Smooth muscle cell (in vitro differentiated cells): ENCODE measurements at regions not wholly inside any gene's neighbourhood (a gene's known extent, or its start where the extent isn't known, plus 50 kb on each side); places are given as distances from the start of the nearest gene placed in this dataset.

ENCODE experiments used
- DNase-seq: peaks from one replicate; lab custom pipeline; 2025; ENCODE audit not compliant: unreplicated experiment; lab: John Stamatoyannopoulos, UW
- H2AFZ ChIP-seq: fragments of 200-600 bp; sonication (generic); 2 replicates; pipeline ENCODE4 v1.6.0; 2016; ENCODE audit warnings: antibody characterized with exemption, low read depth, mild to moderate bottlenecking
- H3F3A ChIP-seq: fragments of 200-600 bp; sonication (generic); 2 replicates; pipeline ENCODE4 v1.6.0; 2017; ENCODE audit warnings: antibody characterized with exemption, low read depth
- H3K27ac ChIP-seq: fragments of 200-600 bp; sonication (generic); 2 replicates; pipeline ENCODE4 v1.5.1; 2016; ENCODE audit warnings: low read depth, mild to moderate bottlenecking
- H3K27me3 ChIP-seq: fragments of 200-600 bp; sonication (generic); 2 replicates; pipeline ENCODE4 v1.6.1; 2016; ENCODE audit warnings: low read depth, mild to moderate bottlenecking
- H3K36me3 ChIP-seq: fragments of 200-600 bp; sonication (generic); 2 replicates; pipeline ENCODE4 v1.5.1; 2016; ENCODE audit warnings: low read depth
- H3K4me1 ChIP-seq: fragments of 200-600 bp; sonication (generic); 2 replicates; pipeline ENCODE4 v1.5.1; 2016; ENCODE audit warnings: low read depth
- H3K4me2 ChIP-seq: fragments of 200-600 bp; sonication (generic); 2 replicates; pipeline ENCODE4 v1.6.0; 2016; ENCODE audit warnings: mild to moderate bottlenecking
- H3K4me3 ChIP-seq: fragments of 200-600 bp; sonication (generic); 2 replicates; pipeline ENCODE4 v1.5.1; 2016; ENCODE audit warnings: mild to moderate bottlenecking
- H3K79me2 ChIP-seq: fragments of 200-600 bp; sonication (generic); 2 replicates; pipeline ENCODE4 v1.6.0; 2016; ENCODE audit warnings: low read depth, mild to moderate bottlenecking
- H3K9ac ChIP-seq: fragments of 200-600 bp; sonication (generic); 2 replicates; pipeline ENCODE4 v1.6.0; 2016; ENCODE audit warnings: low read depth
- H3K9me3 ChIP-seq: fragments of 200-600 bp; sonication (generic); replicated peaks from 2 replicates; pipeline ENCODE4 v1.5.1; 2016; ENCODE audit warnings: low read depth
- H4K20me1 ChIP-seq: fragments of 200-600 bp; sonication (generic); 2 replicates; pipeline ENCODE4 v1.6.0; 2016; ENCODE audit warnings: low read depth
- WGBS: methylation state at CpG from one replicate; pipeline ENCODE4 v1.1.7; 2016; ENCODE audit warnings: low lambda C conversion rate; 5-methylcytosine and 5-hydroxymethylcytosine counted together
- TF ChIP-seq, protein P1 (sequence below): fragments of 200-600 bp; sonication (generic); IDR thresholded peaks from 2 replicates; pipeline ENCODE4 v1.5.1; 2017; ENCODE audit warnings: borderline replicate concordance, mild to moderate bottlenecking, antibody characterized with exemption; ENCODE audit not compliant: insufficient read depth, poor library complexity, severe bottlenecking

DNA sequence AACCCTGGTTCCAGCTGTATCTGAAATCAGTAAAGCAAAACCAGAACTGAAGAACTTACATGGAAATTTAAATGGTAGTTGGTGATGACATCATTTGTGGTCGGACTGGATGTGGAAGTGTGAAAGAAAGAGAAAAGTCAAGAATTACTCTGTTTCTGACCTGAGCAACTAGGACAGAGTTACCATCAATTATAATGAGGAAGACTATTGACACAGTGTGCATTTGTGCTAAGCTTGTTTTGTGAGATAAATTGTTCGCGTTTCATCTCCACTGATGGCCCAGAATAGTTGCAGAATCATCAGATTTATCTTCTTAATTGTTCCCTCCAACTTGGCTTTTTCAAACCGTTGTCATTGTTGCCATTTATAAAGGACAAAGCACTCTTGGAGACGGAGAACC, 410.6 kb upstream of the DEPDC1 start:
- WGBS = 76% methylated on average over 5 of the region's 5 CpGs
- no peaks in the 10 kb centered on the region for H3F3A ChIP-seq
- peak overlapping the region; percentile 25 for H3K4me2 ChIP-seq
- H4K20me1 ChIP-seq = no peaks in the 10 kb centered on the region
- peak overlapping the region; percentile 61 for H3K27ac ChIP-seq
- no peaks in the 10 kb centered on the region for H3K4me1 ChIP-seq
- no peaks in the 10 kb centered on the region for H3K9me3 ChIP-seq
- TF ChIP-seq, protein P1, sequence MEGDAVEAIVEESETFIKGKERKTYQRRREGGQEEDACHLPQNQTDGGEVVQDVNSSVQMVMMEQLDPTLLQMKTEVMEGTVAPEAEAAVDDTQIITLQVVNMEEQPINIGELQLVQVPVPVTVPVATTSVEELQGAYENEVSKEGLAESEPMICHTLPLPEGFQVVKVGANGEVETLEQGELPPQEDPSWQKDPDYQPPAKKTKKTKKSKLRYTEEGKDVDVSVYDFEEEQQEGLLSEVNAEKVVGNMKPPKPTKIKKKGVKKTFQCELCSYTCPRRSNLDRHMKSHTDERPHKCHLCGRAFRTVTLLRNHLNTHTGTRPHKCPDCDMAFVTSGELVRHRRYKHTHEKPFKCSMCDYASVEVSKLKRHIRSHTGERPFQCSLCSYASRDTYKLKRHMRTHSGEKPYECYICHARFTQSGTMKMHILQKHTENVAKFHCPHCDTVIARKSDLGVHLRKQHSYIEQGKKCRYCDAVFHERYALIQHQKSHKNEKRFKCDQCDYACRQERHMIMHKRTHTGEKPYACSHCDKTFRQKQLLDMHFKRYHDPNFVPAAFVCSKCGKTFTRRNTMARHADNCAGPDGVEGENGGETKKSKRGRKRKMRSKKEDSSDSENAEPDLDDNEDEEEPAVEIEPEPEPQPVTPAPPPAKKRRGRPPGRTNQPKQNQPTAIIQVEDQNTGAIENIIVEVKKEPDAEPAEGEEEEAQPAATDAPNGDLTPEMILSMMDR = no peak
- H3K36me3 ChIP-seq = no peaks in the 10 kb centered on the region
- no peak overlapping the region for H2AFZ ChIP-seq
- H3K79me2 ChIP-seq = no peaks in the 10 kb centered on the region
- H3K9ac ChIP-seq = peak overlapping the region; percentile 50
- no peak overlapping the region for H3K4me3 ChIP-seq
- DNase-seq = no peak
- H3K27me3 ChIP-seq = no peaks in the 10 kb centered on the region

DNA sequence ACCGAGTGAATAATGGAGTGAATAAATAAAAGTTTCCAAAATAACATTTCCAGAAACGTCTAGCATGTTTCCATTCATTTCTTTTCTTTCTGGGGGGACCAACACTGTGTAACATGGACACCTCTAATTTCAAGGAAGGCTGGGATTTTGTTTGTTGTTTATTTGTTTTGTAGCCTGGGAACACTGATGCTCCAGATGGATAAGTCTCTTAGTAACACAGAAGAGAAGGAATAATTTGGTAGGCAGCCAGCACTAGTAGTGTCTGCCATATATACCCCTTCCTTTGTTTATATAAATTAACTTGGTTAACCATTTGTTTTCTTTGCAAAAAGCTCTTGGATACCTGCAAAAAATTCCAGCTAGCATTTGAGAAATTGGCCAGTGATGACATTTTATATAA, 411.4 kb upstream of the DEPDC1 start:
- Histone ChIP-seq H4K20me1 (no peaks in the 10 kb centered on the region), H3K4me2 (no peak overlapping the region), H3K4me1 (no peaks in the 10 kb centered on the region), H3K4me3 (no peak overlapping the region), H2AFZ (no peak overlapping the region), H3K27me3 (no peaks in the 10 kb centered on the region), H3F3A (no peaks in the 10 kb centered on the region), H3K79me2 (no peaks in the 10 kb centered on the region), H3K9me3 (no peaks in the 10 kb centered on the region), H3K27ac (no peak overlapping the region), H3K36me3 (no peaks in the 10 kb centered on the region), H3K9ac (no peak overlapping the region)
- DNase-seq = no peak
- TF ChIP-seq, protein P1 = no peak
- 92% methylated on average over 2 of the region's 2 CpGs for WGBS

DNA sequence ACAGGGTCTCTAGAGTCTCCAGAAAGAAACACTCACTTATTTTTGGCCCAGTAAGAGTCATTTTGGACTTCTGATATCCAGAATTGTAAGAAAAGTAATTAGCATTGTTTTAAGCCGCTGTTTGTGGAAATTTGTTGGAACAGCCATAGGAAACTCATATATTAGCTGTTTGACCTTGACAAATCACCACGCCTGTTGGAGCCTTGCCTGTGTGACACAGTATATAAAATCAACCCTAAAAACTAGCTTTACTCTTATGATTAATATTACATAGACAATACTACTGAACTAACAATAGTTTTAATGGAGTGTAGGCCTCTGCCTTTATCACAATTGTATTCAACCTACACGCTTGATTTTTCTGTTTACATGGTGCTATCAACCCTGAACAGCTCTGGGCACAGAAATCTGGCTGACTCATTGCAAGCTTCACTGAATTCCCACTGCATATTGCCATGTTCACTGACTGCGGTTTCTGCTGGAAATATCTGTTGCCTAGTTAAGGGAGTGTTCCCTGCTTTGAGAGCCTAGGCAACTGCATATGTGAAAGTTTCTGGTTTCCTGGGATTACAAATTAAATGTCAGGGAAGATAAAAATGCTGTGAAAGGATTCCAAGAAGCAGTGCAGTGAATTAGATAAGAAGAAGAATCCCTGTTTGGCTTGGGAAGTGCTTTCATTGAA, 419.5 kb upstream of the DEPDC1 start:
- 52% methylated on average over 4 of the region's 4 CpGs for WGBS
- Histone ChIP-seq H4K20me1 (no peaks in the 10 kb centered on the region), H3K9me3 (no peaks in the 10 kb centered on the region), H2AFZ (no peak overlapping the region), H3K79me2 (no peaks in the 10 kb centered on the region), H3K4me2 (peak overlapping the region; percentile 20), H3K27me3 (no peaks in the 10 kb centered on the region), H3K4me1 (no peaks in the 10 kb centered on the region), H3K36me3 (no peaks in the 10 kb centered on the region), H3F3A (peaks cover 5% of the 10 kb centered on the region), H3K27ac (peak overlapping the region; percentile 68), H3K9ac (no peak overlapping the region), H3K4me3 (no peak overlapping the region)
- TF ChIP-seq, protein P1 = no peak
- DNase-seq = no peak

DNA sequence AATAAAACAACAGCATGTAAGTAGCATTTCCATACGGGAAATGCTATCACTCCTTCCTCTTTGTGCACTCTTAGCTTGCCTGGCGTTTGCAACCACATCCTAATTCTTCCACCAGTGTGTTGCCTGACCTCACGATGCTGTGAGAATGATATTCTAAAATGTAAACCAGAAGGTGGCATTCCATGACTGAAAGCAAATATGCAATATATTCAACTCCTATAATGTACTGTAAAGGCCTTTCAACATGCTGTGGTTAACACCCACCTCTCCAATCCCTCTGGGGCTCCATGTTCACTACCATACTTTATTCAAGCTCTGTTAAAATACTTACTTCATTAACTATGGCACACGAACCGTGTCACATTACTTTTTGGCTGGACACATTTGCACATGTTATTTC, 420.6 kb upstream of the DEPDC1 start:
- no peaks in the 10 kb centered on the region for H3K36me3 ChIP-seq
- peak overlapping the region; percentile 20 for H3K4me2 ChIP-seq
- peak overlapping the region; percentile 68 for H3K27ac ChIP-seq
- DNase-seq = no peak
- peaks cover 5% of the 10 kb centered on the region for H3F3A ChIP-seq
- H3K27me3 ChIP-seq = no peaks in the 10 kb centered on the region
- 51% methylated on average over 5 of the region's 5 CpGs for WGBS
- H3K4me1 ChIP-seq = no peaks in the 10 kb centered on the region
- no peak overlapping the region for H2AFZ ChIP-seq
- TF ChIP-seq, protein P1 = no peak
- H3K4me3 ChIP-seq = no peak overlapping the region
- no peaks in the 10 kb centered on the region for H3K79me2 ChIP-seq
- H3K9me3 ChIP-seq = no peaks in the 10 kb centered on the region
- no peaks in the 10 kb centered on the region for H4K20me1 ChIP-seq
- H3K9ac ChIP-seq = no peak overlapping the region
